GM12878 (cell line): ENCODE measurements at regions not wholly inside any gene's neighbourhood (a gene's known extent, or its start where the extent isn't known, plus 50 kb on each side); places are given as distances from the start of the nearest gene placed in this dataset. TPM values are rescaled to one million over a fixed set of nuclear protein-coding genes. Genes with fewer than 3 reads are reported as not detected.

ENCODE experiments used
- ATAC-seq: fragments of 200-7000 bp; cut with Tn5 transposase; 3 replicates; pipeline ENCODE4 v1.9.1; 2020; ENCODE audit warnings: mild to moderate bottlenecking, moderate library complexity
- BruUV-seq: library from RNA; stranded (reverse); fragments of 400-500 nt; replicated peaks from 2 replicates; lab custom pipeline; 2021; lab: Mats Ljungman, UMichigan
- CTCF ChIA-PET: fragments of 300-600 bp; sonication (Branson Sonifier 250); formaldehyde crosslinking; extraction: SDS; loops from one replicate; lab custom pipeline; 2021; ENCODE audit warnings: inconsistent platforms; lab: Yijun Ruan, JAX
- POLR2A ChIA-PET: fragments of 350-600 bp; formaldehyde crosslinking; extraction: SDS; loops from one replicate; lab custom pipeline; 2021; ENCODE audit warnings: inconsistent platforms; lab: Charles Lee
- RAD21 ChIA-PET: fragments of 300-600 bp; sonication (Branson Sonifier 250); formaldehyde crosslinking; loops from one replicate; lab custom pipeline; 2023; ENCODE audit warnings: antibody characterized with exemption; ENCODE audit not compliant: unreplicated experiment; lab: Charles Lee
- SMC1A ChIA-PET: fragments of 300-600 bp; sonication (Branson Sonifier 250); formaldehyde crosslinking; loops from one replicate; lab custom pipeline; 2023; ENCODE audit not compliant: unreplicated experiment, uncharacterized antibody; lab: Charles Lee
- DNase-seq: peaks from one replicate; pipeline ENCODE4 v3.0.0-alpha.2; 2011; ENCODE audit warnings: low read depth, low spot score
- FAIRE-seq: peaks from 3 replicates; lab custom pipeline; 2011; peaks lifted over from hg19 to GRCh38; lab: Jason Lieb, UNC
- H2AFZ ChIP-seq: 2 replicates; pipeline ENCODE4 v1.6.0; 2011; ENCODE audit warnings: low read depth, low read length, control low read depth; ENCODE audit not compliant: control insufficient read depth
- H3K27ac ChIP-seq: 2 replicates; pipeline ENCODE4 v1.5.1; 2011; ENCODE audit warnings: control low read depth; ENCODE audit not compliant: control insufficient read depth, insufficient read depth
- H3K27me3 ChIP-seq, 2 experiments: replicated peaks in 1 of 2; 2 replicates each; pipeline versions ENCODE4 v1.6.0 to v1.6.1; 2011; ENCODE audit warnings: low read length in 1 of 2; ENCODE audit not compliant: control insufficient read depth in 2 of 2, insufficient read depth in 2 of 2
- H3K36me3 ChIP-seq, 2 experiments: 2 replicates each; pipeline ENCODE4 v1.5.1; 2011; ENCODE audit warnings: low read length in 1 of 2; ENCODE audit not compliant: control insufficient read depth in 2 of 2, insufficient read depth in 2 of 2
- H3K4me1 ChIP-seq: 2 replicates; pipeline ENCODE4 v1.6.1; 2011; ENCODE audit warnings: mild to moderate bottlenecking, low read length, moderate library complexity, mixed read lengths; ENCODE audit not compliant: control insufficient read depth, insufficient read depth
- H3K4me2 ChIP-seq: 2 replicates; pipeline ENCODE4 v1.6.0; 2011; ENCODE audit warnings: control low read depth; ENCODE audit not compliant: control insufficient read depth, insufficient read depth
- H3K4me3 ChIP-seq: fragments of 200-600 bp; sonication (generic); 2 replicates; pipeline ENCODE4 v1.5.1; 2016
- H3K79me2 ChIP-seq: 2 replicates; pipeline ENCODE4 v1.6.0; 2011; ENCODE audit warnings: low read length; ENCODE audit not compliant: control insufficient read depth, insufficient read depth
- H3K9ac ChIP-seq: 2 replicates; pipeline ENCODE4 v1.8.0; 2011; ENCODE audit warnings: low read length, control low read depth, mixed read lengths; ENCODE audit not compliant: control insufficient read depth, insufficient read depth
- H3K9me3 ChIP-seq: replicated peaks from 3 replicates; pipeline ENCODE4 v1.5.1; 2011; ENCODE audit warnings: mild to moderate bottlenecking, low read length; ENCODE audit not compliant: control insufficient read depth, insufficient read depth
- H4K20me1 ChIP-seq: 2 replicates; pipeline ENCODE4 v1.6.0; 2011; ENCODE audit not compliant: control insufficient read depth, insufficient read depth
- CBFB ChIP-seq: IDR thresholded peaks from 2 replicates; pipeline ENCODE4 v1.6.1; 2016; ENCODE audit warnings: antibody characterized with exemption, low read depth
- CREM ChIP-seq: IDR thresholded peaks from 2 replicates; pipeline ENCODE4 v1.6.1; 2014; ENCODE audit warnings: antibody characterized with exemption, low read depth
- HDAC2 ChIP-seq: fragments of 200-600 bp; sonication (generic); IDR thresholded peaks from 2 replicates; pipeline ENCODE4 v1.6.1; 2017
- PAX8 ChIP-seq: fragments of 450-650 bp; IDR thresholded peaks from 2 replicates; pipeline ENCODE4 v1.6.1; 2017; ENCODE audit warnings: mild to moderate bottlenecking, moderate library complexity
- RBBP5 ChIP-seq: fragments of 200-600 bp; sonication (generic); conservative IDR thresholded peaks from 2 replicates; pipeline ENCODE4 v1.6.1; 2016
- SIX5 ChIP-seq: IDR thresholded peaks from 2 replicates; pipeline ENCODE4 v1.6.1; 2011; ENCODE audit warnings: mild to moderate bottlenecking, low read depth, low read length, moderate library complexity; ENCODE audit not compliant: severe bottlenecking
- SPI1 ChIP-seq: IDR thresholded peaks from 2 replicates; pipeline ENCODE4 v1.6.1; 2011; ENCODE audit warnings: low read depth, mild to moderate bottlenecking, low read length, moderate library complexity, borderline replicate concordance; ENCODE audit not compliant: insufficient read depth
- ZZZ3 ChIP-seq: IDR thresholded peaks from 2 replicates; pipeline ENCODE4 v1.6.1; 2011; ENCODE audit warnings: low read depth; ENCODE audit not compliant: control insufficient read depth, insufficient read length
- WGBS: methylation state at CpG from one replicate; pipeline ENCODE4 v1.1.6; 2016; ENCODE audit warnings: low lambda C conversion rate; ENCODE audit not compliant: insufficient replicate concordance, insufficient coverage; ENCODE audit errors: missing lambda C conversion rate; 5-methylcytosine and 5-hydroxymethylcytosine counted together
- in situ Hi-C: fragments of 300-500 bp; cut with MboI; formaldehyde crosslinking; loops from 9 replicates; pipeline ENCODE4 v1.14.3; 2018; ENCODE audit warnings: mixed read lengths
- intact Hi-C: fragments of 100-400 bp; cut with micrococcal nuclease; formaldehyde crosslinking; loops from one replicate; pipeline ENCODE4 v1.14.2; 2022; ENCODE audit not compliant: unreplicated experiment
- small RNA-seq: library from RNA; depleted of rRNA; stranded (forward); fragments of <200 nt; gene quantifications from one replicate; pipeline ENCODE3, GENCODE V24; 2014

DNA sequence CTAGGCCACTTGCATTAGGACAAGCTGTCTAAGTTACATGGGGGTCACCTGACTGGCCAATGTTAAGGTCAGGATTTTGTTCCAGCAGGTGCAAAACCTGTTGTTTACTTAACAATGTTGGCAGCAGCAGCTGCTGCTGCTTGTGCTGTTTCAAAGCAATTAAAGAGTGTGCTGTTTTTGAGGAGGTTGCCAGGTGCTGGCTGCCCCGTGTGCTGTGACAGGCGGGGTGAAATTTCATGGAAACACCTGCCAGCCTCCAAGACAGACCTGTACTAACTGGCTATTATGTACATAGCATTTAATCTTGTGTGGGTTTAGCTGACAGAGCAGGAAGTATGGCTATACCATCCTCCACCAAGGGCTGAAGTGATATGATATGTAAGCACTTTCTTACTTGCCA lies 224.9 kb downstream of the ASXL3 start:
- FAIRE-seq (no peak), ATAC-seq (no peak), DNase-seq (no peak)
- Histone ChIP-seq H2AFZ (no peak overlapping the region), H3K4me2 (no peak overlapping the region), H3K9ac (no peak overlapping the region), H3K79me2 (no peaks in the 10 kb centered on the region), H3K9me3 (no peaks in the 10 kb centered on the region), H3K4me1 (no peaks in the 10 kb centered on the region), H3K4me3 (no peak overlapping the region), H3K27ac (no peak overlapping the region), H3K27me3 (no peaks in the 10 kb centered on the region), H3K36me3 (no peaks in the 10 kb centered on the region), H4K20me1 (no peaks in the 10 kb centered on the region)
- ChIA-PET POLR2A (no interaction called here), SMC1A (interaction anchor here (1.1 kb wide), 1 partner anchor 21 kb away, joined by 3 read pairs; no protein-coding TSS in a partner anchor), RAD21 (no interaction called here), CTCF (no interaction called here)
- in situ Hi-C loops = no loop called here
- 0% methylated on average over 2 of the region's 2 CpGs for WGBS
- TF ChIP-seq PAX8 (no peak), SIX5 (no peak), HDAC2 (no peak), SPI1 (no peak), RBBP5 (no peak), ZZZ3 (no peak), CBFB (no peak), CREM (no peak)
- no TSS peak for BruUV-seq
- intact Hi-C loops = no loop called here

Small RNA genes in the stretch of these regions (small RNA-seq; reads per million reads assigned to genes)
- gene RF00019 = not detected
